Ovary (tissue), 7 donors: ENCODE measurements at regions not wholly inside any gene's neighbourhood (a gene's known extent, or its start where the extent isn't known, plus 50 kb on each side); places are given as distances from the start of the nearest gene placed in this dataset.

ENCODE experiments used
- DNase-seq, 5 donors: peaks; one replicate each; pipeline ENCODE4 v3.0.0-alpha.2; 2019 to 2020
- H3K27ac ChIP-seq, 2 donors: fragments of 200-600 bp; one replicate each; pipeline versions ENCODE4 v1.5.1 to v1.8.0; 2019 to 2022
- H3K27me3 ChIP-seq: fragments of 200-600 bp; one replicate; pipeline ENCODE4 v1.8.0; 2022
- H3K36me3 ChIP-seq: fragments of 200-600 bp; sonication (generic); one replicate; pipeline ENCODE4 v1.5.1; 2019
- H3K4me1 ChIP-seq: one replicate; pipeline ENCODE4 v1.8.1; 2013; ENCODE audit warnings: mild to moderate bottlenecking, moderate library complexity; ENCODE audit not compliant: insufficient read depth
- H3K4me3 ChIP-seq: fragments of 200-600 bp; sonication (generic); one replicate; pipeline ENCODE4 v1.5.1; 2017
- H3K9me3 ChIP-seq, 2 donors: fragments of 200-600 bp in 1 of 2; sonication (generic) in 1 of 2; one replicate each; pipeline versions ENCODE4 v1.5.1 to v1.8.1; 2013 to 2019; ENCODE audit warnings: mild to moderate bottlenecking in 1 of 2, moderate library complexity in 1 of 2
- CTCF ChIP-seq, 3 donors: fragments of 450-650 bp in 2 of 3; fragments of 200-600 bp in 1 of 3; IDR thresholded peaks; one replicate each; pipeline versions ENCODE4 v1.5.1 to v1.8.0; 2016 to 2022; ENCODE audit warnings: antibody characterized with exemption in 3 of 3, mild to moderate bottlenecking in 1 of 3
- EP300 ChIP-seq: sonication (generic); formaldehyde crosslinking; IDR thresholded peaks from one replicate; pipeline ENCODE4 v1.6.1; 2017; ENCODE audit warnings: antibody characterized with exemption
- POLR2A ChIP-seq: fragments of 450-650 bp; IDR thresholded peaks from one replicate; pipeline ENCODE4 v1.6.1; 2017; ENCODE audit warnings: antibody characterized with exemption, mild to moderate bottlenecking, moderate library complexity
- WGBS, 3 donors: extraction: QIAGEN DNeasy Blood & Tissue Kit in 1 of 3; methylation state at CpG; one replicate each; pipeline versions ENCODE4 v1.1.5 to v1.1.7; 2013 to 2017; 5-methylcytosine and 5-hydroxymethylcytosine counted together
- intact Hi-C, 4 donors: fragments of 100-400 bp; cut with DNase I; formaldehyde crosslinking; loops; one replicate each; pipeline versions ENCODE4 v1.11.0 to v1.15.1; 2022 to 2023
- donor health status: DM: no; HTN: no; CAD: no; lungs with moderate emphysema.
- donor health status: DM: no; HTN: no; CAD: no.
- donor health status: Bipolar disorder and iron deficiency.
- donor health status: DM: no; HTN: no; CAD: no.
- donor health status: DM: yes; HTN: yes; CAD: no.

GRCh38 chr1:38735651-38736161 is 123.9 kb downstream of the RRAGC start:
- intact Hi-C loops, result no loop called here
- Histone ChIP-seq H3K27me3 (no peaks in the 10 kb centered on the region), H3K9me3 (no peaks in the 10 kb centered on the region), H3K4me1 (no peaks in the 10 kb centered on the region), H3K4me3 (no peak overlapping the region), H3K36me3 (no peaks in the 10 kb centered on the region), H3K27ac (no peak overlapping the region)
- no peak for DNase-seq
- WGBS, 3 donors, result 74 to 85% (median 79%) methylated on average over 6 of the region's 6 CpGs
- TF ChIP-seq EP300 (no peak), CTCF (IDR thresholded peaks at IDR 0.05) (no peak), POLR2A (no peak)

DNA sequence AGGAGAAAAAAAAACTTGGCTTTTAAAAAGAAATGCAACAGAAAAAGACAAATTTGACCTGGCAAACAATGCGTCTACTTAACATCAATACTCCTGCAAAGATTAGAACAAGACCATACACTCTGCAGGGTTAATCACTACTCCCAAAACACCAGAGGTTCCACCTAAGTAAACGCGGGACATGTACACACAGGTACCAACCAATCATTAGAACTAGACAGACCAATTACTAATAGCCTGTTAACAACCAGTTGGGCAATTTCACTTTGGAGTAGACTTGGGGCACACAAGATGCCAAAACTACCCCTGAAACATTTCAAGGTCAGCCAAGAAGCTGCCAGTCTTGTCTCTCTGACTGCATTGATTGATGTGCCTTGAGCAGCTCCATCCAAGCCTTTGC is 125.8 kb downstream of the RRAGC start:
- intact Hi-C loops, result no loop called here
- 48 to 65% (median 48%) methylated on average over 3 of the region's 3 CpGs for WGBS, 3 donors

DNA sequence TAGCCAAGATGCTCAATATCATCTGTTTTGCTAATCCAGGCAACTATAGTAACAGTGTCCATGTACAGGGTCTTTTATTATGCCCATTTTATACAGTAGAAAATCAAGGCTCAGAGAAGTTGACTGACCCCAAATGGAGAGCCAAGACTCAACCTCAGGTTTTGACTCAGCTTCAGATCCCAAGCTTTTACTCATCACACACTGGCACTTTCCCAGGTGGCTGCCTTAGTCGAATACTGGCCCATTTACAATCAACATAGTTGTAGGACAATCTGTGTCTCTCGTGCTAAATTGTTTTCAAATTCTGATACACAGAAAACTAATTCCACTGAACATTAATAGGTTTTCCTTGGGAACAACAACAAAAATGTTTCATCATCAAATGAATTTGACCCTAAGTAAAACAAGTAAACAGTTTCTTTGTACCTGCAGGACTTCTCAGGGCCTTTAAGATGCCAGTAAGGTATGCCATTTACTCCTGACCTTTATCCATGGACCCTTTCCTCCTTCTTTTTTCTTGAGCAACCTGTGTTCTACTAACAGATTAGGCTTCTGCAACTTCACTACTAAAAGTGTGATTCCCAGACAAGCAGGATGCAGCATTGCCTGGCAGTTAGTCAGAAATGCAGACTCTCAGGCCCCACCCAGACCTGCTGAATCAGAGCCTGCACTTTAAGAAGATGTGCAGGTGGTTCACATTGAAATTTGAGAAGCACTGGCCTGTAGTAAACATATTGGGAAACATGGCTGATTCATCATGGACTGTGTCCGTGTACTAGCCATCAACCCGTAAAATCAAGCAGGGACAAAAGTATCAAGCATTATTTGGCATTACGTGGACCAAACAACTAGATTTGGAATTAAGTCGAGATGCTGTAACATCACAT is 128.8 kb downstream of the RRAGC start:
- H3K4me1 ChIP-seq, result no peaks in the 10 kb centered on the region
- no peak for DNase-seq
- H3K4me3 ChIP-seq, result no peak overlapping the region
- intact Hi-C loops, result no loop called here
- no peak overlapping the region for H3K27ac ChIP-seq
- WGBS, 3 donors, result 46 to 57% (median 57%) methylated on average over 6 of the region's 6 CpGs
- no peaks in the 10 kb centered on the region for H3K9me3 ChIP-seq
- no peaks in the 10 kb centered on the region for H3K27me3 ChIP-seq
- TF ChIP-seq CTCF (IDR thresholded peaks at IDR 0.05) (no peak), POLR2A (no peak), EP300 (no peak)
- no peaks in the 10 kb centered on the region for H3K36me3 ChIP-seq

More for the DNA sequence above, 125.8 kb downstream of the RRAGC start:
- Histone ChIP-seq H3K27ac (no peak overlapping the region), H3K9me3 (no peaks in the 10 kb centered on the region), H3K4me1 (no peaks in the 10 kb centered on the region), H3K4me3 (no peak overlapping the region), H3K27me3 (no peaks in the 10 kb centered on the region), H3K36me3 (no peaks in the 10 kb centered on the region)
- no peak for TF ChIP-seq CTCF (IDR thresholded peaks at IDR 0.05)
- no peak for TF ChIP-seq POLR2A
- no peak for TF ChIP-seq EP300
- no peak for DNase-seq

DNA sequence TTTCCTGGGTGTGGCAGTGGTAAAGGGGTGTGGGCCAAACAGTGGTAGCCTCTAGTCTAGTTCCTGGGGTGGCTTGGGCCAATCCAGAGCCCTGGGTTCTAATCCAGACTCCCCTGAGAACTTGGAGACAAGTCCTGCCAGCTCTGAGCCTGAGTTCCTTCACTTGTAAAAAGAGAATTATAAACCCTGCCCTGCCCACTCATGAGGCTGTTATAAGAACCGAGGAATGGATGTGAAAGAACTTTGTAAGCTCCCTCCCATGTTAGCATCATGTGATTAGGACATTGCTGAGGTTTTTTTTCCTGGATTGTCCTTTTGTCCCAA is 131.0 kb downstream of the RRAGC start:
- H3K9me3 ChIP-seq, result no peaks in the 10 kb centered on the region
- 0 to 19% (median 6%) methylated on average over 1 of the region's 1 CpG for whole genome bisulfite sequencing, 3 donors
- no peak for DNase-seq
- intact Hi-C loops, result no loop called here
- no peaks in the 10 kb centered on the region for H3K27me3 ChIP-seq
- H3K4me1 ChIP-seq, result no peaks in the 10 kb centered on the region
- TF ChIP-seq EP300, result no peak
- TF ChIP-seq CTCF (IDR thresholded peaks at IDR 0.05), result no peak
- TF ChIP-seq POLR2A, result no peak
- no peak overlapping the region for H3K27ac ChIP-seq
- no peak overlapping the region for H3K4me3 ChIP-seq
- no peaks in the 10 kb centered on the region for H3K36me3 ChIP-seq
